Spleen (tissue), 3 donors: ENCODE measurements at regions not wholly inside any gene's neighbourhood (a gene's known extent, or its start where the extent isn't known, plus 50 kb on each side); places are given as distances from the start of the nearest gene placed in this dataset.

Source experiments
- POLR2A ChIP-seq, 3 donors: fragments of 450-650 bp; IDR thresholded peaks; one replicate each; pipeline ENCODE4 v1.5.1; 2017; ENCODE audit warnings: antibody characterized with exemption in 3 of 3, mild to moderate bottlenecking in 1 of 3
- POLR2AphosphoS5 ChIP-seq, 3 donors: sonication (generic); formaldehyde crosslinking; IDR thresholded peaks; one replicate each; pipeline ENCODE4 v1.5.1; 2017; ENCODE audit warnings: antibody characterized with exemption in 3 of 3

GRCh38 chr6:155701342-155701741 lies 245.7 kb upstream of the NOX3 start:
- TF ChIP-seq POLR2AphosphoS5 (IDR thresholded peaks at IDR 0.05) = no peak
- TF ChIP-seq POLR2A (IDR thresholded peaks at IDR 0.05) = no peak
